DND-41 (cell line): ENCODE measurements at regions not wholly inside any gene's neighbourhood (a gene's known extent, or its start where the extent isn't known, plus 50 kb on each side); places are given as distances from the start of the nearest gene placed in this dataset.

Experiments used
- ATAC-seq: fragments of 200-7000 bp; cut with Tn5 transposase; 3 replicates; pipeline ENCODE4 v1.9.1; 2021; ENCODE audit warnings: low read depth; ENCODE audit not compliant: insufficient read depth
- DNase-seq: peaks from one replicate; pipeline ENCODE4 v3.0.0-alpha.2; 2020
- H2AFZ ChIP-seq: 2 replicates; pipeline ENCODE4 v1.6.0; 2012; ENCODE audit warnings: low read depth, low read length
- H3K27ac ChIP-seq: 2 replicates; pipeline ENCODE4 v1.5.1; 2012; ENCODE audit warnings: low read length, inconsistent platforms
- H3K27me3 ChIP-seq: fragments of 200-600 bp; sonication (generic); 2 replicates; pipeline ENCODE4 v1.6.0; 2012; ENCODE audit warnings: low read length, mild to moderate bottlenecking, inconsistent platforms; ENCODE audit not compliant: insufficient read depth, poor library complexity
- H3K36me3 ChIP-seq: 2 replicates; pipeline ENCODE4 v1.5.1; 2012; ENCODE audit warnings: low read length, inconsistent platforms; ENCODE audit not compliant: insufficient read depth
- H3K4me1 ChIP-seq: 2 replicates; pipeline ENCODE4 v1.5.1; 2012; ENCODE audit warnings: mild to moderate bottlenecking, low read length; ENCODE audit not compliant: insufficient read depth
- H3K4me2 ChIP-seq: 2 replicates; pipeline ENCODE4 v1.6.0; 2012; ENCODE audit warnings: mild to moderate bottlenecking, moderate library complexity, low read length, inconsistent platforms; ENCODE audit not compliant: insufficient read depth
- H3K4me3 ChIP-seq, 2 experiments: fragments of 200-600 bp in 1 of 2; shearing (Covaris generic) in 1 of 2; 2 replicates each; pipeline ENCODE4 v1.5.1; 2012 to 2016; ENCODE audit warnings: inconsistent platforms in 2 of 2, low read length in 2 of 2, mild to moderate bottlenecking in 2 of 2, low read depth in 1 of 2, moderate library complexity in 1 of 2
- H3K79me2 ChIP-seq: 2 replicates; pipeline ENCODE4 v1.6.0; 2012; ENCODE audit warnings: low read length, inconsistent platforms; ENCODE audit not compliant: insufficient read depth
- H3K9ac ChIP-seq: 2 replicates; pipeline ENCODE4 v1.6.0; 2012; ENCODE audit warnings: low read depth, mild to moderate bottlenecking, inconsistent platforms, low read length, moderate library complexity
- H3K9me3 ChIP-seq: 2 replicates; pipeline ENCODE4 v1.5.1; 2012; ENCODE audit warnings: low read length, moderate library complexity, mild to moderate bottlenecking, inconsistent platforms; ENCODE audit not compliant: insufficient read depth, severe bottlenecking
- H4K20me1 ChIP-seq: 2 replicates; pipeline ENCODE4 v1.6.0; 2012; ENCODE audit warnings: low read length; ENCODE audit not compliant: insufficient read depth
- CTCF ChIP-seq: IDR thresholded peaks from 2 replicates; pipeline ENCODE4 v1.5.1; 2012; ENCODE audit warnings: borderline replicate concordance, low read length, moderate library complexity, mild to moderate bottlenecking; ENCODE audit not compliant: poor library complexity, severe bottlenecking; ENCODE audit errors: extremely low read depth
- EZH2 ChIP-seq: IDR thresholded peaks from 3 replicates; pipeline ENCODE4 v1.6.1; 2012; ENCODE audit warnings: borderline replicate concordance, low read depth, mild to moderate bottlenecking, moderate library complexity, low read length, inconsistent platforms; ENCODE audit not compliant: severe bottlenecking

- Histone ChIP-seq H3K27me3 (no peaks in the 10 kb centered on the region), H4K20me1 (no peaks in the 10 kb centered on the region), H3K4me1 (no peaks in the 10 kb centered on the region), H3K36me3 (no peaks in the 10 kb centered on the region), H2AFZ (no peak overlapping the region), H3K4me2 (no peak overlapping the region), H3K9me3 (no peaks in the 10 kb centered on the region), H3K79me2 (no peaks in the 10 kb centered on the region), H3K4me3 (no peak overlapping the region), H3K9ac (no peak overlapping the region), H3K27ac (no peak overlapping the region)
- DNase-seq (no peak), ATAC-seq (no peak)
- TF ChIP-seq CTCF: no peak
- TF ChIP-seq EZH2: no peak
Measured at GRCh38 chr4:71236226-71236625, 102.6 kb upstream of the SLC4A4 start.

GRCh38 chr4:71237641-71238040, 101.2 kb upstream of the SLC4A4 start:
- Histone ChIP-seq H3K9me3 (no peaks in the 10 kb centered on the region), H3K4me2 (no peak overlapping the region), H3K4me3 (no peak overlapping the region), H3K27me3 (no peaks in the 10 kb centered on the region), H3K27ac (no peak overlapping the region), H3K4me1 (no peaks in the 10 kb centered on the region), H2AFZ (no peak overlapping the region), H4K20me1 (no peaks in the 10 kb centered on the region), H3K9ac (no peak overlapping the region), H3K36me3 (no peaks in the 10 kb centered on the region), H3K79me2 (no peaks in the 10 kb centered on the region)
- TF ChIP-seq CTCF: no peak
- TF ChIP-seq EZH2: no peak
- no peak for DNase-seq
- no peak for ATAC-seq

- H3K4me2 ChIP-seq: no peak overlapping the region
- H2AFZ ChIP-seq: no peak overlapping the region
- H3K4me1 ChIP-seq: no peaks in the 10 kb centered on the region
- H3K27me3 ChIP-seq: no peaks in the 10 kb centered on the region
- no peak overlapping the region for H3K4me3 ChIP-seq
- DNase-seq (no peak), ATAC-seq (no peak)
- no peaks in the 10 kb centered on the region for H4K20me1 ChIP-seq
- H3K9me3 ChIP-seq: no peaks in the 10 kb centered on the region
- no peak overlapping the region for H3K9ac ChIP-seq
- TF ChIP-seq EZH2 (no peak), CTCF (no peak)
- H3K79me2 ChIP-seq: no peaks in the 10 kb centered on the region
- no peaks in the 10 kb centered on the region for H3K36me3 ChIP-seq
- H3K27ac ChIP-seq: no peak overlapping the region
Measured at GRCh38 chr4:71239365-71239764, 99.5 kb upstream of the SLC4A4 start.

GRCh38 chr4:71240094-71240493, 98.7 kb upstream of the SLC4A4 start:
- H3K9me3 ChIP-seq: no peaks in the 10 kb centered on the region
- DNase-seq (no peak), ATAC-seq (no peak)
- no peak for TF ChIP-seq EZH2
- no peak for TF ChIP-seq CTCF
- no peak overlapping the region for H2AFZ ChIP-seq
- H3K79me2 ChIP-seq: no peaks in the 10 kb centered on the region
- H3K4me2 ChIP-seq: no peak overlapping the region
- no peak overlapping the region for H3K27ac ChIP-seq
- no peaks in the 10 kb centered on the region for H3K36me3 ChIP-seq
- no peaks in the 10 kb centered on the region for H3K27me3 ChIP-seq
- H3K4me3 ChIP-seq: no peak overlapping the region
- no peaks in the 10 kb centered on the region for H3K4me1 ChIP-seq
- no peaks in the 10 kb centered on the region for H4K20me1 ChIP-seq
- no peak overlapping the region for H3K9ac ChIP-seq
